HG03139 (cell line): ENCODE measurements at regions not wholly inside any gene's neighbourhood (a gene's known extent, or its start where the extent isn't known, plus 50 kb on each side); places are given as distances from the start of the nearest gene placed in this dataset.
"Not testable (repeated sequence)": the region's sequence is repeated elsewhere in the genome, so short reads cannot be mapped to it uniquely, and the experiment has no call there.

Experiments
- ATAC-seq: cut with Tn5 transposase; IDR thresholded peaks from one replicate; pipeline ENCODE4 v1.9.1; 2021; ENCODE audit not compliant: unreplicated experiment

- ATAC-seq: no peak
These were observed 442.7 kb downstream of the PREX1 start for GRCh38 chr20:48385114-48385513.

DNA sequence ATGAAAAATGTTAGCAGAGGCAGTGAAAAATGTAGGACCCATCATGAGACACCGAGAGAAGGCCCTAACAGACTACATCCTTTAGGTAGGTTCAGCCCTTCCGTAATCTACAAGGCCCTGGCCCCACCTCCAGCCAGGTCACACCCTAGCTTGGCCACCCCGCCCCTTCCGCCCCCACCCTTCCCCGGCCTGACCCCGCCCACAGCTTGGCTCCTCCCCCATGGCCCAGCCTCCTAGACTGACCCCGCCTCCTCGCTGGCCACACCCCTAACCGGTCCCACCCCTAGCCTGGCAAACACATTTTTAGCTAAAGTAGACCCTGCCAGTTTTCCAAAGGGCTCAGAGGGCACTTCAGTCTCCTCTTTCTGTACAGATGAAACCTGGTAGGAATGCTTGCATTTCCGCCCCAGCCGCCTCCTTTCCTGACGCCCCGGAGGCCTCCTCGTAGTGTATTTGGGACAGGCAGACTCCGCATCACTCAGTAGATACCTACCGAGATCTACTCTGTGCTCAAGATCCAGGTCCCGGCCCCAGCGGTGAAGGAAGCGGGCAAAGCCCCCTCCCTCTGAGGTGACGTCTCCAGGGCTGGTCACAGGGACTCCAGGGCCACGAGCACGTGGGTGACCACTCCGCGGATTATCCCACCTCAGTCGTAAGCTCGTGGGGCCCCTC lies 443.5 kb downstream of the PREX1 start:
- ATAC-seq: no peak

DNA sequence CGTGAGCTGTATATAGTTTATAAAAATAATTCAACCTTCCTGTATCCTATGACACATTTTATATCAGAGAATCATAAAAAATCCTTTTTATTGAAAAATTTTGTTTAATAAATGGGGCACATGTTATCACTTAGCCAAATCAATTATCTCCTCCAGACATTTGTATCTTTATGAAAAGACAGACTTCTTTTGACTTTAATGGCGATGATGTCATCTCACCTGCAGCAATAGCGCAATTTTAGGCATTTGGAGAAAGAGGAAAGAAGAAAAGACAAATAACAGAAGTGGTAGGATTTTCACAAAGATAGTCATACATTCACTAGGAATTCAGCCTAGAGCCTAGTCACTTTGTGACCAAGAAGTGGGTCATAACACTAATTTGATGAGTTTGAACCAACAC lies 444.5 kb downstream of the PREX1 start:
- no peak for ATAC-seq

- no peak for ATAC-seq
These were observed 445.5 kb downstream of the PREX1 start for GRCh38 chr20:48382304-48382703.

DNA sequence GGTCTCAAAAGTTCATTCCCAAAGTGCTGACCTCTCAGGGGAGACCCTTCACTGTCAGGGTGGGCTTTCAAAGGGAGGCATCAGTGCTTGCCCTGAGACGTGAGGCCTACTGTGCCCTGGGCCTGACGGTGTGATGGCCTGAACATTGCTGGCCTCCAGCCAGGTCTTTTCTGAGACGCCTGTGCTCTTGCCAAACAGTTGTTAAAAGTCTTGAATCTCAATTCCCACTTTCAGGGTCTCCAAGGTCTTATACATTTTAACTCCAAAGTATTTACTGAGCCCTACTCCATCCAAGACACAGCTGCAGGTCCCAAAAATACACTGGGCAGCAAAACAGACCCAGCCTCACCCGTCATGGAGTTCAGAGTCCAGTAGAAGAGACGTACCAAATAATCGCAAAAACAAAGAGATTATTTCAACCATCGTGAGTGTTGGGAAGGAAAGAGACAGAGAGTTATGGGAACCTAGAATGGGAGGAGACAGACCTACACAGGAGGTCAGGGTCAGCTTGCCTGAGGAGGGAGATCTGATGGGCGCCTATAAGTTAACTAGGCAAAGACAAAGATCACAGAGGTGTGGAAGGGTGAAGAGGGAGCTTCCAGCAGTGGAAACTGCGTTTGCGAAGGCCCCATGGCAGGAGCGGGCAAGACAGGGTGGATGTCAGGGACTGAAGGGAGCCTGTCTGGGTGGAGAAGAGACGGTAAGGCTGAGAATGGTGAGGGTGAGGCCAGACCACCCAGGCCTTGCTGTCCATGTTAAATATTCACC lies 446.3 kb downstream of the PREX1 start:
- no peak for ATAC-seq

- no peak for ATAC-seq
These were observed 447.1 kb downstream of the PREX1 start for GRCh38 chr20:48380661-48381060.

DNA sequence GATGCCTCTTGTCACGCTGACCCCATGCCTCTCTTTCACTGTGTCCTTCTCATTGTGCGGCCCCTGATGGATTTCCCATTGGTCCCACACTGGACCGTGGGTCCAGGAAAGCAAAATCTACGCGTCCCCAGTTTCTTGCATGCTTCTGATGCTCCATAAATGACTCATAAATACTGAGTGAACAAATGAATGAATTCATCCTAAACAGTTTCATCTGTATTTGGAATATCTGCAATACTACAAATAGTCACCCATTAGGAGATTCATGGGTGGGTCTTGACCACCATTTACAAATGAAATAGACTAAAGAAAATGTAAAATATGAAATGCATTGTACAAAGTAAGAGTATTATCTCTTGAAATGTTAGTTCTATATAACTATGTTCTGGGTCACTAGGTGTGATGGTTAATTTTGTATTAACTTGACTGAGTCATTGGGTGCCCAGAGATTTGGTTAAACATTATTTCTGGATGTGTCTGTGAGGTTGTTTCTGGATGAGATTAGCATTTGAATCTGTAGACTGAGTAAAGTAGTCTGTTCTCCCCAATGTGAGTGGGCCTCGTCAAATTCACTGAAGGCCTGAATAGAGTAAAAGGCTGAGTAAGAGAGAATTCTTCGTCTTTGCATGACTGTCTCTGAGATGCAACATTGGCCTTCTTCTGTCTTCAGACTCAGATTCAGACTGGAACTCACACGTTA lies 448.7 kb downstream of the PREX1 start:
- no peak for ATAC-seq

GRCh38 chr20:48377940-48378339 lies 449.9 kb downstream of the PREX1 start:
- no peak for ATAC-seq

GRCh38 chr20:48375804-48376203 lies 452.0 kb downstream of the PREX1 start:
- no peak for ATAC-seq

- no peak for ATAC-seq
These were observed 452.7 kb downstream of the PREX1 start for GRCh38 chr20:48374991-48375595.

DNA sequence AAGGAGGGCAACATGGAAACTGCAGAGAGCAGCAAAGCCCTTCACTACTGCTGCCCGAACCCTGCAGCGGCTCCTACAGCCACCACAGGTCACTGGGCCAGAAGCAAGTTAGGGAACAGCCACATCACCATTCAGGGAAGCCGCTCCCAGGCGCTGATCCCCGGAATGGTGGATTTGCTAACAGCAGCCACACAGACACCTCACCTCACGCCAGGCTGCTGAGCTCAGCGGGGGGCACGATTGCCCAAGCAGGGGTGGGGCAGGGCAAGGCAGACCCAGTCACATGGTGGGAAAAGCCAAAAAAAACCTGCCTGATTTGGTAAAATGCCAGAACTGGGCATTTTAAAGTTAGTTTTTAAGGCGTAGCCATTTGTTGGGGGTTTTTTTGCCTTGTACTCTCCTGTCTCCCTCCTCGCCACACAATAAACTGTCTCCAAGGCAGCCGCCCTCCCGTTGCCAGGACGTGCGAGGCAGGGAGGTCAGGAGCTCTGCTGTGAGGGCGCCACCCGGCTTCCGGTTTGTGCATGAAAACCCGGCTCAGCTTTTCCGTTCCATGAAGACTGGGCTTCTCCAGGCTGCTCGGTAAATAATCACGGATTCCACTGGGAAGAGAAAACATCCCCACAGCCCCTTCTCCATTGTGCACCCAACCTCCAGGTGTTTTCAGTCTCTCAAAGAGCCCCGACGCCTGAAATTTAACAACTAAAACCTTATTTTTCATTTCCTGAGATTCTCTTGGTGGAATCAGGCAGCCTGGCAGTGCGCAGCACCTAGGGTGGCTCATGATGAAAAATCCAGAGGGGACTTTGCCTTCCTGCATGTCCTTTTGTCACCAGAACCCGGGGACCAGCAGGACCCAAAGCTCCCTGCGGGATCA lies 453.5 kb downstream of the PREX1 start:
- not testable (repeated sequence) for ATAC-seq

GRCh38 chr20:48373555-48373934 lies 454.3 kb downstream of the PREX1 start:
- no peak for ATAC-seq

GRCh38 chr20:48372851-48373554 lies 454.8 kb downstream of the PREX1 start:
- not testable (repeated sequence) for ATAC-seq

DNA sequence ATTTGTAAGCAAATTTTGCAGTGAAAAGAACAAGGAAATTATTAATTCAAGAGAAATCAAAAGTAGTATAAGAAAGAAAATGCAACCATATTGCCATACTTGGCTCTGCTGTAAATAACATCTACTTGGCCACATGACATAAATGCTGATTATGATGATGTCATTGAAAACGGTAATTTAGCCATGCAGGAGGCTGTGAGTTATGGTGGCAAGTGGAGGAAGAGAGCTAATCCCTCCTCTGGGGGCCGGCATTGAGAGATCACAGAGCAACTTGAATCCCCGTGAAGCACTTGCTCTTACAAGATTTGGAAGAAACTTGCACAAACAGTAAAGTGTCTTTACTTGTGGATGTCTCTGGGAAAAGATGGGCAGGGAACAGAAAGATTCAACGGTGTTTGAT lies 456.6 kb downstream of the PREX1 start:
- ATAC-seq: no peak

- not testable (repeated sequence) for ATAC-seq
These were observed 459.2 kb downstream of the PREX1 start for GRCh38 chr20:48368580-48369021.

DNA sequence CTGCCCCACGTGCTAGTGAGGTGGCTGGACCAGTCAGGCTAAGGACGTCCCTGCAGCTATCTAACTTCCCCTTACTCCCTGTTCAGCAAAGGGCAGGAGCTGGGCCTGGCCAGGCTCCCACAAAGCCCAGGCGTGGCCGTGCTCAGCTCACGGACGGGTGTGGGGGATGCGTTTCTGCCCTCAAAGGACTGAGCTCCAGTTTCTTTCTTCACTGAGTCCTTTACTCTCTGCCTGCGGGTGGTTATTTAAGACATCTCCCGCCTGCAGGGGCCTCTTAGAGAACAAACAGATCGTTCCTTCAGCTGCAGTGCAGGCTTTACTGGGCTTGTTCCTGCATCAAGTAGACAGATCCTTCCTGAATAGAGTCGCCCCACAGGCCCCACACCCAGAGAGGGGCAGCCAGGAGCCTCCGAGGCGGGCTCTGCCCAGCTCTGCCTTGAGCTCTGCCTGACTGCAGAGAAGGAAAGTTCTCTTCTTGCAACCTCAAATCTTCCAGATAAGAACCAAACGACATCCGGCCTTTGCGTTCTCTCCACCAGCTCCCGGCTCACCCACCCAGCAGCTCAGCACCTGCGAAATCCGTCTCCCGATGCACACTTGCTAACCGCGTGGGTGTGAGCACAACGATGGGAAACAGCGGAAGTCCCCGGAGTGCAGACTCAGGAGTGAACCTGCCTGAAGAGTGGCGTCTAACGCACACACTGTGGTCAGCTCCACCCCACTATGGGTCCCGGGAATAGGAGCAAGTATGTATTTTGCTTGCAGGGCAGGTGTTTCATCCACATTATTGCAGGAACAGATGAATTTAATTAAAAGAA lies 460.0 kb downstream of the PREX1 start:
- not testable (repeated sequence) for ATAC-seq

DNA sequence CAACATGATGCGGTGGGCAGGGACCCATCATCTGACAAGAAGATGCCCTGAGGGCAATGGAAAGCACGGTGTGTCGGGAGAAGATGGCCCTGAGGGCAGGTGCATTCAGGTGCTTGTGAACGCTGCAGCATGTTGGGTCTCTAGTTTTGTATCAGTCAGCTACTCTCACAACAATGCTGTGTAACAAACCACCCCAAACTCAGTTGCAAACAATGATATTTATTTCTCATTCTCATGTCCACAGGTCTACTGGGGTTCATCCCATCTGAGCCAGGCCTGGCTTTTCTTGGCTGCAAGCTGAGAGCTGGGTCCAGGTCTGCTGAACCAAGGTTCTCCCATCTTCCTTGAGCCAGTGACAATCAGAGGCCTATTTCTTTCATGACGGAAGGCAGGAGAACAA lies 461.6 kb downstream of the PREX1 start:
- ATAC-seq: no peak

DNA sequence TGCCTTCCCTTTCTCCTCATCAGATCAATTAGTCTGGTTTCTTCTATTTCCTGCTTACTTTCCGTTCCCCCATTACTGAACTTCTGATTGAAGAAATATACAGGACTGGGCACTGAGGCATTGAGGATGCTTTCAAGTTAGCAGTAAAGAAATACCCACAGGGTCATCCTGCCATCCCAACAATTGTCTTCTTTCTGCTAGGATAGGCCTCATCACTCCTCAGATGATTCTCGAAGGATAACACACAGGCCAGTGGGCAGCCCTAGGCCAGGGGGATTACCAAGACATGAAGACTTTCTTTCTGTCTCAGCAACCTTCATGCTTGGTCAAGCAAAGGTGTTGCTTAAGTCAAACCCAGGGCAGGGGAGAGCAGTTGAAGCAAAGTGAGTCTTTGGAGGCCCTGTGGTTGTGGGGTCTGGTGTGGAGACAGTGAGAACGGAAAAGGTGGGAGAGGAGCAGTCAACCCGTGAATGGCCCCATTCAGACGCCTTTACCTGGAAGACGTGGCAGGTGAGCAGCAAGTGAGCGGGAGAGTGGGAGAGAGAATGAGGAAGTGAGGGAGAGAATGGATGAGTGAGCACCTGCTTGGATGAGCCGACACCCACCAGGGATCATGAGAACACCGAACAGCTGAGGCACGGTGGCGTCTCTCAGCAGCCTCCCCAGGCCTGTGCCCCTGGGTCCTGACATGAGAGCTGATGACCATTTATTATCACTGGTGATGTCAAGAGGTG lies 462.9 kb downstream of the PREX1 start:
- ATAC-seq: no peak
